GM19463 (cell line): ENCODE measurements at regions not wholly inside any gene's neighbourhood (a gene's known extent, or its start where the extent isn't known, plus 50 kb on each side); places are given as distances from the start of the nearest gene placed in this dataset.
"Not testable (repeated sequence)": the region's sequence is repeated elsewhere in the genome, so short reads cannot be mapped to it uniquely, and the experiment has no call there.

Source experiments
- ATAC-seq: cut with Tn5 transposase; IDR thresholded peaks from one replicate; pipeline ENCODE4 v1.9.1; 2021; ENCODE audit warnings: mild to moderate bottlenecking, moderate library complexity; ENCODE audit not compliant: unreplicated experiment

DNA sequence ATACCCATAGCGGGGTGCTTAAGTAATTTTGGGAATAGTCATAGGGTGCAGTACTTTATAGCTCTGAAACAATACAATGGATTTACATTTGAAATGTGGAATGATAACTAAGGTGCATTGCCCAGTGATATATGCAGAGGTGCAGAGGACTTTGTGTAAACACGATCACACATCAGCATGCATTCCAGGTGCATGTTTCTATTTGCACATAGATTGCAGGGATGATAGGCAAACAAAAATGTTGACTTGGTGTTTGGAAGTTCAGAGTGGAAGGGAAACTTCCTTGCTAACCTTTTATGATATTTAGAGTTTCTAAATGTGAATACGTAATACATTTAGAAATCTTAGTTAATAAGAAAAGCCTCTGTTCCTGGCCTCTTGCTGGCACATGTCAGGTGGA is 941.5 kb downstream of the TUBA3C start:
- ATAC-seq: not testable (repeated sequence)

- ATAC-seq: not testable (repeated sequence)
Measured at GRCh38 chr13:18238586-18238985, 943.0 kb downstream of the TUBA3C start.

GRCh38 chr13:18236528-18236815 is 945.2 kb downstream of the TUBA3C start:
- no peak for ATAC-seq

GRCh38 chr13:18235756-18236527 is 945.7 kb downstream of the TUBA3C start:
- ATAC-seq: no peak

DNA sequence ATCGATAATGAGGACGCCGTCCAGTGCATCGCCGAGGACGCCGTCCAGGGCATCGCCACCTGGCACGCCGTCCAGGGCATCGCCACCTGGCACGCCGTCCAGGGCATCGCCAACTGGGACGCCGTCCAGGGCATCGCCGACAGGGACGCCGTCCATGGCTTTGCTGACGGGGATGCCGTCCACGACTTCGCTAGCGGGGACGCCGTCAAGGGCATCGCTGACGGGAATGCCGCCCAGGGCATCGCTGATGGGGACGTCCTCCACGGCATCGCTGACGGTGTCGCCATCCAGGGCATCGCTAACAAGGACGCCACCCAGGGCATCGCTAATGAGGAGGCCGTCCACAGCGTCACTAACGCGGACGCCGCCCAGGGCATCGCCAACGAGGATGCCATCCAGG is 946.5 kb downstream of the TUBA3C start:
- ATAC-seq: no peak

- not testable (repeated sequence) for ATAC-seq
Measured at GRCh38 chr13:18234451-18234850, 947.2 kb downstream of the TUBA3C start.

GRCh38 chr13:18233783-18234299 is 947.8 kb downstream of the TUBA3C start:
- ATAC-seq: no peak

DNA sequence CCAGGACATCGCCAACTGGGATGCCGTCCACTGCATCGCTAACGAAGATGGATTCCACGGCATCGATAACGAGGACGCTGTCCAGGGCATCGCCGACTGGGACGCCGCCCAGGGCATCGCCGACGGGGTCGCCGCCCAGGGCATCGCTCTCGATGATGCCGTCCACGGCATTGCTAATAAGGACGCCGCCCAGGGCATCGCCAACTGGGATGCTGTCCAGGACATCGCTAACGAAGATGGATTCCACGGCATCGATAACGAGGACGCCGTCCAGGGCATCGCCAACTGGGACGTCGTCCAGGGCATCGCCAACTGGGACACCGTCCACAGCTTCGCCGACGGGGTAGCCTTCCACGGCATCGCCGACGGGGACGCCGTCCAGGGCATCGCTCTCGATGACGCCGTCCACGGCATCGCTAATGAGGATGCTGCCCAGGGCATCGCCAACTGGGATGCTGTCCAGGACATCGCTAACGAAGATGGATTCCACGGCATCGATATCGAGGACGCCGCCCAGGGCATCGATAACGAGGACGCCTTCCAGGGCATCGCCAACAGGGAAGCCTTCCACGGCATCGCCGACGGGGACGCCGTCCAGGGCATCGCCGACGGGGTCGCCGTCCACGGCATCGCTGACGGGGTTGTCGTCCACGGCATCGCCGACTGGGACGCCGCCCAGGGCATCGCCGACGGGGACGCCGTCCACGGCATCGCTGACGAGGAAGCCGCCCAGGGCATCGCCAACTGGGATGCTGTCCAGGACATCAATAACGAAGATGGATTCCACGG is 948.4 kb downstream of the TUBA3C start:
- ATAC-seq: no peak

DNA sequence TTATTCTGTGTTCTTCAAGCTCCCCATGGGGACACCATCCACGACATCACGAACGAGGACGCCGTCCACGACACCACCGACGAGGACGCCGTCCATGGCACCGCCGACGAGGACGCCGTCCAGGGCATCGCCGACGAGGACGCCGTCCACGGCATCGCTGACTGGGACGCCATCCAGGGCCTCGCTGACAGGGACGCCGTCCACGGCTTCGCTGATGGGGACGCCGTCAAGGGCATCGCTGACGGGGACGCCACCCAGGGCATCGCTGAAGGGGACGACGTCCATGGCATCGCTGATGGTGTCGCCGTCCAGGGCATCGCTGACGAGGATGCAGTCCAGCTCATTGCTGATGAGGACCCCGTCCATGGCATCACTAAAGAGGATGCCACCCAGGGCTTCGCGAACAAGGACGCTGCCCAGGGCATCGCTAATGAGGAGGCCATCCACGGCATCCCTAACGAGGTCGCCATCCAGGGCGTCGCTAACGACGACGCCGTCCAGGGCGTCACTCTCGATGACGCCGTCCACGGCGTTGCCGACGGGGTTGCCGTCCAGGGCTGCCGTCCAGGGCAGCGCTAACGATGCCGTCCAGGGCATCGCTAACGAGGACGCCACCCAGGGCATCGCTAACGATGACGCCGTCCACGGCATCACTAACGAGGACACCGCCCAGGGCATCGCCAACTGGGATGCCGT is 949.2 kb downstream of the TUBA3C start:
- no peak for ATAC-seq

- ATAC-seq: not testable (repeated sequence)
Measured at GRCh38 chr13:18224411-18224810, 957.2 kb downstream of the TUBA3C start.

DNA sequence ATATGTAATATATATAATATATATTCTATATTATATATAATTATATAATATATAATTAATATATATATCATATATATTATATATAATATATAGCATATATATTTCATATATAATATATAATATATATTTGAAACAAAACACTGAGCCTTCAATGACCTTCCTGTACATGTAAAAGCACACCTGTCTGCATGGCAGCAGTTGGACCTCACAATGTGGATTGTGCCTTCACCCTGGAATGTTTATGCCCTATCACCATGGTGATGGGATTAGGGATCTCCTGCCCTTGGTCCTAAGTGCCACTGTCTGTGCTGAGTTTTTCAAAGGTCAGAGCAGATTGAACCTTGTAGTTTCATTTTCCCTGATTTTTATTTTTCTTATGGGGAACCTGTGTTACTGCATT is 966.9 kb downstream of the TUBA3C start:
- not testable (repeated sequence) for ATAC-seq

- ATAC-seq: not testable (repeated sequence)
Measured at GRCh38 chr13:18213511-18213910, 968.1 kb downstream of the TUBA3C start.

- no peak for ATAC-seq
Measured at GRCh38 chr13:18212873-18213272, 968.8 kb downstream of the TUBA3C start.

DNA sequence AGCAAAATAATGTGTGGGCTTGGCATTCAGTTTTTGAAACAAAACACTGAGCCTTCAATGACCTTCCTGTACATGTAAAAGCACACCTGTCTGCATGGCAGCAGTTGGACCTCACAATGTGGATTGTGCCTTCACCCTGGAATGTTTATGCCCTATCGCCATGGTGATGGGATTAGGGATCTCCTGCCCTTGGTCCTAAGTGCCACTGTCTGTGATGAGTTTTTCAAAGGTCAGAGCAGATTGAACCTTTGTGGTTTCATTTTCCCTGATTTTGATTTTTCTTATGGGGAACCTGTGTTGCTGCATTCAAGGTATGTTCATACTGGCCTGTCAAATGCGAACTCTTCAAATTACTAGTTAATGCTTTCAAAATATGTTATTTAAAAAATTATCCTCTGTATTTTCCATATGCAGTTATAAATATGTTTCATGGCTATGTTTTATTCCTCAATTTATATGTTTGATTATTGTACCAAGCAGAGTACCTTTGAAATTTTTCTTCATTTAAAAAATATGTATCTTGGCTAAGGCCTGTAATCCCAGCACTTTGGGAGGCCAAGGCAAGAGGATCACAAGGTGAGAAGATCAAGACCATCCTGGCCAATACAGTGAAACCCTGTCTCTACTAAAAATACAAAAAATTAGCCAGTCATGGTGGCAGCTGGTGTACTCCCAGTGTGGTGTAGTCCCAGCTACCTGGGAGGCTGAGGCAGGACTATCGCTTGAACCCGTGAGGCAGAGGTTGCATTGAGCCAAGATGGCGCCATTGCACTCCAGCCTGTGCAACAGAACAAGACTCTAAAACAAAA is 969.7 kb downstream of the TUBA3C start:
- ATAC-seq: peak; percentile 59

DNA sequence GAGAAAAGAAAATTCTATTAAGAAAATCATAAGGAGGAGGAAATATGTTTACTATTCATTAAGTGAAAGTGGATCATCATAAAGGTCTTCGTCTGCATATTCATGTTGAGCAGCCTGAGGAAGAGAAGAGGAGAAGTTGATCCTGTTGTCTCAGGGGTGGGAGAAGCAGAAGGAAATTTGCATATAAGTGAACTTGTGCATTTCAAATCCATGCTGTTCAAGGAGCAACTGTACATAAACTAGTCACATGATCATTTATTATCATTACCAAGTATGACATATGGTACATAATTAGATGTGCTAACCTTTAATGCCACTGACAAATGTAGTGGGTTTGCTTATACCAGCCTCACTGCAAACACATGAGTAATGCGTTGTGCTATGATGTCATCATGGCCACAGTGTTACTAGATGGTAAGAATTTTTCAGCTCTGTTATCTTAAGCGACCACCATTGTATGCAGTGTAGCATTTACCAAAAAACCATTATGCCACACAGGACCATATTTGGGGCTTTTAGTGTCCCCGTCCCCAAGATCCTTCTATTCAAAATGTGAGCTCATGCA is 976.9 kb downstream of the TUBA3C start:
- not testable (repeated sequence) for ATAC-seq

GRCh38 chr13:18195365-18195678 is 986.3 kb downstream of the TUBA3C start:
- not testable (repeated sequence) for ATAC-seq

DNA sequence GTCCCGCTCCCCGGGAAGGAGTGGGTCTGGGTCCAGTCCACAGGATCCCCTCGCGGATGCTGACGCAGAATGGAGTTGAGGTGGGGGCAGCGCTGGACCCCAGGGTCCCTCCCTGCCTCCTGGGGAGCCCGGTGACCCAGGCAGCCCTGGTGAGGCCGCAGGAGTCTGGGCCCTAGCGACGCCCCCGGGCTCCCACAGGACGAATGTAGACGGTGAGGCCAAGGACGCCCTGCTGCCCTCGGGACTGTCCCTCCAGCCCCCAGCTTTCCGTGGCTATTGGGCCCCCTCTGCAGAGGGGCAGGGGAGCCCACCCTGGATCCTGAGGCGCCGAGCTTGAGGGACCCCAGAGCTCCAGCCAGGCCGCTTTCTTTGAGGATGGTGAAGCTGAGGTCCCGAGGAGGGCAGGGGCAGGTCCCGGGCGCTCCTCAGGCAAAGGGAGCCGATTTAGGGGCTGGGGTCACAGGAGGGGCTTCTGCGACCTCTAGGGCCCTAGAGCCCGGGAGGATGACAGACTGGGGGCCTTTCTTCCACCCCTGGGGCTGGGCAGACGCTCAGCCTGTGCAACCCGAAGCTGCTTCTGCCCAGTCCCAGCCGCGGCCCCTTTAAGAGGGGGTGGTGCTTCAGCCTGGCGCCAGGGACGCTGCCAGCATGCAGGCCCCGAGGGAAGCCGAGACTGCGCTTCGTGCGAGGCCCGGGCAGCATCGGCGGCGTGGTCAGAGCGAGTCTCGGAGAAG is 986.8 kb downstream of the TUBA3C start:
- ATAC-seq: not testable (repeated sequence)

- ATAC-seq: not testable (repeated sequence)
Measured at GRCh38 chr13:18194104-18194503, 987.5 kb downstream of the TUBA3C start.
